PC-3 (cell line): ENCODE measurements at regions not wholly inside any gene's neighbourhood (a gene's known extent, or its start where the extent isn't known, plus 50 kb on each side); places are given as distances from the start of the nearest gene placed in this dataset.

Source experiments
- ATAC-seq: fragments of 200-7000 bp; cut with Tn5 transposase; 2 replicates; pipeline ENCODE4 v1.9.1; 2020; ENCODE audit warnings: mild to moderate bottlenecking, moderate library complexity
- BruUV-seq: library from RNA; stranded (reverse); fragments of 400-500 nt; replicated peaks from 2 replicates; lab custom pipeline; 2021; lab: Mats Ljungman, UMichigan
- CTCF ChIA-PET: fragments of 300-600 bp; sonication (Branson Sonifier 250); formaldehyde crosslinking; loops from one replicate; lab custom pipeline; 2022; ENCODE audit warnings: antibody characterized with exemption; lab: Charles Lee
- POLR2A ChIA-PET: fragments of 300-600 bp; sonication (Branson Sonifier 250); formaldehyde crosslinking; loops from one replicate; lab custom pipeline; 2022; ENCODE audit warnings: antibody characterized with exemption; ENCODE audit not compliant: unreplicated experiment; lab: Charles Lee
- DNase-seq: peaks from one replicate; pipeline ENCODE4 v3.0.0-alpha.2; 2015
- H2AFZ ChIP-seq: fragments of 300-600 bp; sonication (generic); 2 replicates; pipeline ENCODE4 v1.6.0; 2016; ENCODE audit warnings: antibody characterized with exemption, low read length
- H3F3A ChIP-seq: fragments of 300-600 bp; sonication (generic); one replicate; pipeline ENCODE4 v1.6.0; 2017; ENCODE audit warnings: antibody characterized with exemption, low read length, control low read depth, mild to moderate bottlenecking; ENCODE audit not compliant: unreplicated experiment
- H3K27ac ChIP-seq: fragments of 300-600 bp; sonication (generic); 2 replicates; pipeline ENCODE4 v1.5.1; 2016; ENCODE audit warnings: mild to moderate bottlenecking, low read length
- H3K27me3 ChIP-seq: fragments of 300-600 bp; sonication (generic); 2 replicates; pipeline ENCODE4 v1.6.1; 2016; ENCODE audit warnings: low read length, mixed read lengths
- H3K36me3 ChIP-seq: fragments of 300-600 bp; sonication (generic); 2 replicates; pipeline ENCODE4 v1.6.1; 2016; ENCODE audit warnings: low read depth, mixed run types, low read length, mixed read lengths
- H3K4me1 ChIP-seq: fragments of 300-600 bp; sonication (generic); 2 replicates; pipeline ENCODE4 v1.5.1; 2016; ENCODE audit warnings: low read length; ENCODE audit not compliant: insufficient read depth
- H3K4me2 ChIP-seq: fragments of 300-600 bp; sonication (generic); 2 replicates; pipeline ENCODE4 v1.6.0; 2016; ENCODE audit warnings: low read length
- H3K4me3 ChIP-seq: fragments of 300-600 bp; sonication (generic); 2 replicates; pipeline ENCODE4 v1.5.1; 2016; ENCODE audit warnings: mild to moderate bottlenecking, low read length, mixed read lengths
- H3K79me2 ChIP-seq: fragments of 300-600 bp; sonication (generic); 2 replicates; pipeline ENCODE4 v1.6.1; 2017; ENCODE audit warnings: low read length, mixed read lengths
- H3K9ac ChIP-seq: fragments of 300-600 bp; sonication (generic); 2 replicates; pipeline ENCODE4 v1.6.0; 2016; ENCODE audit warnings: mild to moderate bottlenecking, low read length
- H3K9me2 ChIP-seq: fragments of 300-600 bp; sonication (generic); replicated peaks from 2 replicates; pipeline ENCODE4 v1.6.1; 2016; ENCODE audit warnings: mixed run types, low read length, mixed read lengths
- H3K9me3 ChIP-seq: fragments of 300-600 bp; sonication (generic); 2 replicates; pipeline ENCODE4 v1.6.1; 2016; ENCODE audit warnings: low read length, mixed read lengths
- H4K20me1 ChIP-seq: fragments of 300-600 bp; sonication (generic); 2 replicates; pipeline ENCODE4 v1.6.1; 2016; ENCODE audit warnings: low read length, mixed read lengths
- CTCF ChIP-seq: fragments of 300-600 bp; sonication (generic); conservative IDR thresholded peaks from 2 replicates; pipeline ENCODE4 v1.5.1; 2017; ENCODE audit warnings: antibody characterized with exemption, low read depth, mild to moderate bottlenecking, low read length
- EZH2 ChIP-seq: fragments of 300-600 bp; sonication (generic); IDR thresholded peaks from one replicate; pipeline ENCODE4 v1.6.1; 2017; ENCODE audit warnings: antibody characterized with exemption, mild to moderate bottlenecking, low read length; ENCODE audit not compliant: unreplicated experiment
- EZH2phosphoT487 ChIP-seq: fragments of 300-600 bp; sonication (generic); IDR thresholded peaks from 2 replicates; pipeline ENCODE4 v1.6.1; 2018; ENCODE audit warnings: mild to moderate bottlenecking, antibody characterized with exemption, low read length, borderline replicate concordance
- intact Hi-C: fragments of 100-400 bp; cut with micrococcal nuclease; formaldehyde crosslinking; loops from 2 replicates; pipeline ENCODE4 v1.9.0; 2023

- intact Hi-C loops, result no loop called here
- no peaks in the 10 kb centered on the region for H3K9me2 ChIP-seq
- H2AFZ ChIP-seq, result no peak overlapping the region
- TF ChIP-seq EZH2phosphoT487, result no peak
- no peaks in the 10 kb centered on the region for H3K79me2 ChIP-seq
- H3K27ac ChIP-seq, result no peak overlapping the region
- H3K9ac ChIP-seq, result no peak overlapping the region
- H3K4me3 ChIP-seq, result no peak overlapping the region
- H3F3A ChIP-seq, result no peaks in the 10 kb centered on the region
- no peak for ATAC-seq
- H3K9me3 ChIP-seq, result peaks cover 5% of the 10 kb centered on the region; the same call in 1 of the 2 replicates
- H3K4me2 ChIP-seq, result no peak overlapping the region
- no peak for DNase-seq
- H3K4me1 ChIP-seq, result no peaks in the 10 kb centered on the region
- no peaks in the 10 kb centered on the region for H3K36me3 ChIP-seq
- H3K27me3 ChIP-seq, result peaks cover 6% of the 10 kb centered on the region; the same call in 1 of the 2 replicates
- BruUV-seq, result no TSS peak
- ChIA-PET CTCF (interaction anchor here (0.6 kb wide), 1 partner anchor 23 kb away, joined by 3 read pairs; no protein-coding TSS in a partner anchor), POLR2A (no interaction called here)
- no peaks in the 10 kb centered on the region for H4K20me1 ChIP-seq
Observed at GRCh38 chr3:8343058-8343457, 158.6 kb upstream of the LMCD1 start.

- peaks cover 6% of the 10 kb centered on the region; the same call in 1 of the 2 replicates for H3K27me3 ChIP-seq
- ATAC-seq, result no peak
- no peak overlapping the region for H3K27ac ChIP-seq
- H3K9me2 ChIP-seq, result no peaks in the 10 kb centered on the region
- peaks cover 5% of the 10 kb centered on the region; the same call in 1 of the 2 replicates for H3K9me3 ChIP-seq
- no peak overlapping the region for H3K4me2 ChIP-seq
- no peaks in the 10 kb centered on the region for H3K79me2 ChIP-seq
- no peaks in the 10 kb centered on the region for H4K20me1 ChIP-seq
- H2AFZ ChIP-seq, result no peak overlapping the region
- no peaks in the 10 kb centered on the region for H3K36me3 ChIP-seq
- H3K4me3 ChIP-seq, result no peak overlapping the region
- no peaks in the 10 kb centered on the region for H3K4me1 ChIP-seq
- POLR2A ChIA-PET, result no interaction called here
- H3F3A ChIP-seq, result no peaks in the 10 kb centered on the region
- TF ChIP-seq EZH2, result no peak
- no peak for TF ChIP-seq CTCF
- no peak for TF ChIP-seq EZH2phosphoT487
- intact Hi-C loops, result no loop called here
- CTCF ChIA-PET, result no interaction called here
- DNase-seq, result no peak
- H3K9ac ChIP-seq, result no peak overlapping the region
- BruUV-seq, result no TSS peak
Observed at GRCh38 chr3:8345398-8345797, 156.2 kb upstream of the LMCD1 start.

- H3K9me2 ChIP-seq, result no peaks in the 10 kb centered on the region
- no TSS peak for BruUV-seq
- H3K9ac ChIP-seq, result no peak overlapping the region
- no peak for ATAC-seq
- H3K4me1 ChIP-seq, result no peaks in the 10 kb centered on the region
- no peaks in the 10 kb centered on the region for H4K20me1 ChIP-seq
- H3K4me3 ChIP-seq, result no peak overlapping the region
- CTCF ChIA-PET, result no interaction called here
- H3F3A ChIP-seq, result no peaks in the 10 kb centered on the region
- no peaks in the 10 kb centered on the region for H3K36me3 ChIP-seq
- TF ChIP-seq EZH2 (no peak), CTCF (no peak), EZH2phosphoT487 (no peak)
- H3K79me2 ChIP-seq, result no peaks in the 10 kb centered on the region
- no peaks in the 10 kb centered on the region for H3K27me3 ChIP-seq
- POLR2A ChIA-PET, result no interaction called here
- intact Hi-C loops, result no loop called here
- H3K27ac ChIP-seq, result no peak overlapping the region
- no peak overlapping the region for H2AFZ ChIP-seq
- no peak for DNase-seq
- peaks cover 5% of the 10 kb centered on the region; the same call in 1 of the 2 replicates for H3K9me3 ChIP-seq
- H3K4me2 ChIP-seq, result no peak overlapping the region
Observed at GRCh38 chr3:8348076-8348475, 153.5 kb upstream of the LMCD1 start.
